ENCODE measurements at regions not wholly inside any gene's neighbourhood (a gene's known extent, or its start where the extent isn't known, plus 50 kb on each side); places are given as distances from the start of the nearest gene placed in this dataset.

DNA sequence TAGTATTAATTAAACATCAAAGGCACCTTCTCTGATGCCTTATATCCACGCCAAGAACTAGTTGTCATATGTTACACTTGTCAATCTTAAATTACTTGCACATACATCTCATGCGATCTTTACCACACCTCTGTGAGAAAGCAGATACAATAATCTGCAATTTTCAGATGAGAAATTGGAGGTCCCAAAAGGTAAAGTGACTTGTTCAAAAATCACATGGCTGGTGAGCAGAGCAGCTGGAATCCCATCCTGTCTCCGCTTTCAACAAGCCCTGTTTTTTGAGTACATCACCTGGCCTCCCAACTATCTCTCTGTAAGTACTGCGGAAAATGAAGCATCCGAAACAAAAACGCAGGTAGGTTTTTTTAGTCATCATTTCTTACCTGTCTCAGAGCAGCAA, 203.4 kb upstream of the FOXN3 start:
- H2BK12ac ChIP-seq (ENCODE audit: low read length) = no peak overlapping the region
- H3K4me3 ChIP-seq (ENCODE audit: low read length in 2 of 2) = no peak overlapping the region
- no peak overlapping the region for H2BK5ac ChIP-seq (ENCODE audit: low read length)
- no peak overlapping the region for H3K23ac ChIP-seq (ENCODE audit: low read depth, low read length, poor library complexity)
- no peak overlapping the region for H2AFZ ChIP-seq (ENCODE audit: low read length)
- H3K4me1 ChIP-seq (ENCODE audit: control insufficient read depth in 2 of 2, insufficient read depth in 1 of 2, low read depth in 1 of 2, low read length in 2 of 2) = peaks cover 7 to 10% of the 10 kb centered on the region in 2 donors
- no peak overlapping the region for H4K91ac ChIP-seq (ENCODE audit: low read depth, low read length, poor library complexity)
- no peak overlapping the region for H4K8ac ChIP-seq (ENCODE audit: low read depth, low read length)
- H3K4me2 ChIP-seq (ENCODE audit: insufficient read depth, low read length, poor library complexity, severe bottlenecking) = no peak overlapping the region
- no peak overlapping the region for H3K9ac ChIP-seq (ENCODE audit: low read depth, low read length, poor library complexity)
- no peak overlapping the region for H3K18ac ChIP-seq (ENCODE audit: low read length)
- H2BK120ac ChIP-seq (ENCODE audit: low read depth, low read length) = no peak overlapping the region
- no peak overlapping the region for H3K14ac ChIP-seq (ENCODE audit: low read length)
- no peak for DNase-seq (ENCODE audit: low spot score)
- no peaks in the 10 kb centered on the region for H3K79me1 ChIP-seq (ENCODE audit: low read depth, low read length)
- no peaks in the 10 kb centered on the region for H3K36me3 ChIP-seq (replicated peaks in 1 of 2; ENCODE audit: control insufficient read depth in 2 of 2, insufficient read depth in 2 of 2, low read length in 2 of 2)
- no peak overlapping the region for H3K4ac ChIP-seq (ENCODE audit: low read length)
- WGBS, 2 donors (ENCODE audit: extremely low coverage in 2 of 2, insufficient read length in 2 of 2, insufficient replicate concordance in 1 of 2) = no CpG with 5 or more reads among the region's 6 CpGs
- H3K27ac ChIP-seq (replicated peaks; ENCODE audit: low read length) = no peak overlapping the region
- H3K9me3 ChIP-seq (replicated peaks in 1 of 2; ENCODE audit: control insufficient read depth in 2 of 2, insufficient read depth in 1 of 2, low read depth in 1 of 2, low read length in 2 of 2) = no peaks in the 10 kb centered on the region
- peaks cover 0 to 28% (median 4%) of the 10 kb centered on the region in 3 experiments for H3K27me3 ChIP-seq (ENCODE audit: control insufficient read depth in 3 of 3, insufficient read depth in 3 of 3, low read depth in 1 of 3, low read length in 3 of 3)
- H2AK5ac ChIP-seq (ENCODE audit: low read depth, low read length) = no peak overlapping the region
- no peak overlapping the region for H2BK15ac ChIP-seq (ENCODE audit: low read length)

DNA sequence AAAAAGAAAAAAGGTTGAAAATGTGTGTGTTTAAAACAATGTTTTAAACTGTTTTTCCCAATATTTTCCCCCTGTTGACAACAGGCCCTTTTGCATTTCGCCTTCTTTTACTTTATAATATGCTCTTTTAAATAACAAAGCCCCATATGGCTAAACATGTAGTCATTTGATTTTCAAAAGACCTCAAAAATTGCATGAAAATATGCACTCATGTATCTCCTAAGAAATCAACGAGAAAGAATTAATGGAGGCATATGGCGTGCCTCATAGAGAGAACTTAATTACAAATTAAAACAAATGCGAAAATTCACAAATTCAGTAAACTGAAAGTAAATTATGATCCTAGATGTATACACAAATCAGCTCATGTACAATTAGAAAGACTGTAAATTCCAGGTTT, 202.6 kb upstream of the FOXN3 start:
- Histone ChIP-seq H2AK5ac (ENCODE audit: low read depth, low read length) (no peak overlapping the region), H2AFZ (ENCODE audit: low read length) (peak overlapping the region; percentile 96), H2BK5ac (ENCODE audit: low read length) (no peak overlapping the region), H3K23ac (ENCODE audit: low read depth, low read length, poor library complexity) (no peak overlapping the region), H3K18ac (ENCODE audit: low read length) (no peak overlapping the region), H3K4me3 (ENCODE audit: low read length in 2 of 2) (no peak overlapping the region), H3K9ac (ENCODE audit: low read depth, low read length, poor library complexity) (no peak overlapping the region), H4K91ac (ENCODE audit: low read depth, low read length, poor library complexity) (no peak overlapping the region), H2BK15ac (ENCODE audit: low read length) (no peak overlapping the region), H2BK120ac (ENCODE audit: low read depth, low read length) (no peak overlapping the region), H3K27me3 (ENCODE audit: control insufficient read depth in 3 of 3, insufficient read depth in 3 of 3, low read depth in 1 of 3, low read length in 3 of 3) (peaks cover 0 to 28% (median 4%) of the 10 kb centered on the region in 3 experiments), H3K4me1 (ENCODE audit: control insufficient read depth in 2 of 2, insufficient read depth in 1 of 2, low read depth in 1 of 2, low read length in 2 of 2) (peaks cover 7 to 10% of the 10 kb centered on the region in 2 donors), H3K79me1 (ENCODE audit: low read depth, low read length) (no peaks in the 10 kb centered on the region), H3K4me2 (ENCODE audit: insufficient read depth, low read length, poor library complexity, severe bottlenecking) (peak overlapping the region; percentile 61), H4K8ac (ENCODE audit: low read depth, low read length) (no peak overlapping the region), H3K27ac (replicated peaks; ENCODE audit: low read length) (no peak overlapping the region), H3K14ac (ENCODE audit: low read length) (no peak overlapping the region), H3K36me3 (replicated peaks in 1 of 2; ENCODE audit: control insufficient read depth in 2 of 2, insufficient read depth in 2 of 2, low read length in 2 of 2) (no peaks in the 10 kb centered on the region), H3K4ac (ENCODE audit: low read length) (no peak overlapping the region), H2BK12ac (ENCODE audit: low read length) (no peak overlapping the region), H3K9me3 (replicated peaks in 1 of 2; ENCODE audit: control insufficient read depth in 2 of 2, insufficient read depth in 1 of 2, low read depth in 1 of 2, low read length in 2 of 2) (no peaks in the 10 kb centered on the region)
- no CpG with 5 or more reads among the region's 4 CpGs for WGBS, 2 donors (ENCODE audit: extremely low coverage in 2 of 2, insufficient read length in 2 of 2, insufficient replicate concordance in 1 of 2)
- no peak for DNase-seq (ENCODE audit: low spot score)

DNA sequence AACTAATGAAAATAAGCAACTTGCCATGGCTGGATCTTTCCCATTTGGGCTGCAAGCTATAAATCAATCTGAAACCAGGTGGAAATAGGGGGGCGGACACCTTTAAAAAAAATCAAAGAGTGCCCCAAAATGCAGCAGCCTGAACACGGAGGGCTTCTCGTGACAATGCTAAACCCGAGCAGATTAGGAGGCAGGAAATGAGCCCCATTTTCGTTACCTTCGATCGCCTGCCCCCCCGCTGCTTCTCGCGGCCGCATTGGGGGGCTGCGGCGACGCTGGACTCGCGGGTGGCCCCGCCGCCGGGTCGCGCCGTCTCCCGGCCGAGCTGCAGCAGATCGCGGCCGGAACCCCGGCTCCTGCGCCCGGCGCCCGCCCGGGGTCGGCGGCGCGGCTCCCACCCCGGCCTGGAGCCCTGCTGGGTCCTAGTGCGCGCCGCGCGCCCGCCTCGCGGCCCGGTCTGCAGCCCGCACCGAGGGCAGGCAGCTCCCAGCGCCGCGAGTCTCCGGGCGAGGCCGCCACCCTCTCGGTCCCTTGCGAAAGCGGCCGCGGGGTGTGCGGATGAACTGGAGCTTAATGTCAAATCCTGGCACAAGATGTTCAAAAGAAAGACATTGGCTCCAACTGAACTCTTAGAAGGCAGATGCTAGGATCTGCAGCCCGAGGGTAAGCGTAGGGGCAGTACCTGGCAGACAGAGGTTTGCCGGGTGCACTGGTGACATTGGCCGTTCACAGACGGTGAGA, 201.9 kb upstream of the FOXN3 start:
- no peak overlapping the region for H2BK12ac ChIP-seq (ENCODE audit: low read length)
- H2AK5ac ChIP-seq (ENCODE audit: low read depth, low read length) = no peak overlapping the region
- H3K4me1 ChIP-seq (ENCODE audit: control insufficient read depth in 2 of 2, insufficient read depth in 1 of 2, low read depth in 1 of 2, low read length in 2 of 2) = peaks cover 7 to 10% of the 10 kb centered on the region in 2 donors
- no peaks in the 10 kb centered on the region for H3K9me3 ChIP-seq (replicated peaks in 1 of 2; ENCODE audit: control insufficient read depth in 2 of 2, insufficient read depth in 1 of 2, low read depth in 1 of 2, low read length in 2 of 2)
- no peak overlapping the region for H3K4ac ChIP-seq (ENCODE audit: low read length)
- H2BK120ac ChIP-seq (ENCODE audit: low read depth, low read length) = no peak overlapping the region
- H3K36me3 ChIP-seq (replicated peaks in 1 of 2; ENCODE audit: control insufficient read depth in 2 of 2, insufficient read depth in 2 of 2, low read length in 2 of 2) = no peaks in the 10 kb centered on the region
- H3K18ac ChIP-seq (ENCODE audit: low read length) = peak overlapping the region; percentile 93
- no peak overlapping the region for H3K27ac ChIP-seq (replicated peaks; ENCODE audit: low read length)
- H4K91ac ChIP-seq (ENCODE audit: low read depth, low read length, poor library complexity) = no peak overlapping the region
- H3K23ac ChIP-seq (ENCODE audit: low read depth, low read length, poor library complexity) = peak overlapping the region; percentile 31
- whole genome bisulfite sequencing, 2 donors (ENCODE audit: extremely low coverage in 2 of 2, insufficient read length in 2 of 2, insufficient replicate concordance in 1 of 2) = no CpG with 5 or more reads among the region's 66 CpGs
- peak; percentile 71 for DNase-seq (ENCODE audit: low spot score)
- H3K14ac ChIP-seq (ENCODE audit: low read length) = peak overlapping the region; percentile 86
- peak overlapping the region; percentile 61 for H3K4me2 ChIP-seq (ENCODE audit: insufficient read depth, low read length, poor library complexity, severe bottlenecking)
- H2BK5ac ChIP-seq (ENCODE audit: low read length) = no peak overlapping the region
- H3K27me3 ChIP-seq (ENCODE audit: control insufficient read depth in 3 of 3, insufficient read depth in 3 of 3, low read depth in 1 of 3, low read length in 3 of 3) = peaks cover 0 to 28% (median 4%) of the 10 kb centered on the region in 3 experiments
- H3K9ac ChIP-seq (ENCODE audit: low read depth, low read length, poor library complexity) = peak overlapping the region; percentile 74
- peak overlapping the region; percentile 96 for H2AFZ ChIP-seq (ENCODE audit: low read length)
- no peak overlapping the region for H4K8ac ChIP-seq (ENCODE audit: low read depth, low read length)
- no peaks in the 10 kb centered on the region for H3K79me1 ChIP-seq (ENCODE audit: low read depth, low read length)
- H2BK15ac ChIP-seq (ENCODE audit: low read length) = no peak overlapping the region
- peak overlapping the region; percentile 67 to 82 for H3K4me3 ChIP-seq (ENCODE audit: low read length in 2 of 2)

DNA sequence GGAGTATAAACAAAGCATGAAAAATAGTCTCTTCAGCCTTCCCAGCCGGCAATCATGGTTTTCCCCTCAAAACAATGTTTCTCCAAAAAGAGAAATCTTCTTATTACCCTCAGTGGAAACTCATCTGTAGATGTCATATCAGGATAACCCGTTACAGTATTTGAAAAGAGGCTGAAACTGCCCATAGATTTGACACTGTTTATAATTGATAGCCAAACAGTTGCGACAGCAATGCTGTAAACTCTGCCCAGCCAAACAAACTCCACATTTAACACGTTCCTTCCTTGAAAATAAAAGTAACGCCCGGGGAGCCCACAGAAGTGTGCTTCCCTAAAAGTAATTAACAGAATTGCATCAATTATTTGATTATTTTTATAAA, 201.3 kb upstream of the FOXN3 start:
- H3K18ac ChIP-seq (ENCODE audit: low read length) = no peak overlapping the region
- no peak overlapping the region for H4K8ac ChIP-seq (ENCODE audit: low read depth, low read length)
- no peak overlapping the region for H3K9ac ChIP-seq (ENCODE audit: low read depth, low read length, poor library complexity)
- H2BK120ac ChIP-seq (ENCODE audit: low read depth, low read length) = no peak overlapping the region
- no peak overlapping the region for H4K91ac ChIP-seq (ENCODE audit: low read depth, low read length, poor library complexity)
- H3K14ac ChIP-seq (ENCODE audit: low read length) = no peak overlapping the region
- no peak overlapping the region for H3K23ac ChIP-seq (ENCODE audit: low read depth, low read length, poor library complexity)
- no peaks in the 10 kb centered on the region for H3K9me3 ChIP-seq (replicated peaks in 1 of 2; ENCODE audit: control insufficient read depth in 2 of 2, insufficient read depth in 1 of 2, low read depth in 1 of 2, low read length in 2 of 2)
- H3K4me2 ChIP-seq (ENCODE audit: insufficient read depth, low read length, poor library complexity, severe bottlenecking) = peak overlapping the region; percentile 46
- DNase-seq (ENCODE audit: low spot score) = no peak
- H3K4me1 ChIP-seq (ENCODE audit: control insufficient read depth in 2 of 2, insufficient read depth in 1 of 2, low read depth in 1 of 2, low read length in 2 of 2) = peaks cover 10% of the 10 kb centered on the region in 2 donors
- WGBS, 2 donors (ENCODE audit: extremely low coverage in 2 of 2, insufficient read length in 2 of 2, insufficient replicate concordance in 1 of 2) = no CpG with 5 or more reads among the region's 6 CpGs
- peaks cover 0 to 28% (median 4%) of the 10 kb centered on the region in 3 experiments for H3K27me3 ChIP-seq (ENCODE audit: control insufficient read depth in 3 of 3, insufficient read depth in 3 of 3, low read depth in 1 of 3, low read length in 3 of 3)
- no peak overlapping the region for H3K4ac ChIP-seq (ENCODE audit: low read length)
- H2BK5ac ChIP-seq (ENCODE audit: low read length) = no peak overlapping the region
- no peak overlapping the region for H2BK15ac ChIP-seq (ENCODE audit: low read length)
- H3K27ac ChIP-seq (replicated peaks; ENCODE audit: low read length) = no peak overlapping the region
- H2AFZ ChIP-seq (ENCODE audit: low read length) = peak overlapping the region; percentile 78
- no peaks in the 10 kb centered on the region for H3K36me3 ChIP-seq (replicated peaks in 1 of 2; ENCODE audit: control insufficient read depth in 2 of 2, insufficient read depth in 2 of 2, low read length in 2 of 2)
- H2BK12ac ChIP-seq (ENCODE audit: low read length) = no peak overlapping the region
- H2AK5ac ChIP-seq (ENCODE audit: low read depth, low read length) = no peak overlapping the region
- peak overlapping the region; percentile 43 to 67 for H3K4me3 ChIP-seq (ENCODE audit: low read length in 2 of 2)
- no peaks in the 10 kb centered on the region for H3K79me1 ChIP-seq (ENCODE audit: low read depth, low read length)

Data from neuronal stem cell (in vitro differentiated cells).